GM12872 (cell line): ENCODE measurements at regions not wholly inside any gene's neighbourhood (a gene's known extent, or its start where the extent isn't known, plus 50 kb on each side); places are given as distances from the start of the nearest gene placed in this dataset.

Source experiments
- TF ChIP-seq, protein P1 (sequence below): IDR thresholded peaks from 3 replicates; pipeline ENCODE4 v1.5.1; 2011; ENCODE audit warnings: low read depth, mild to moderate bottlenecking, low read length, moderate library complexity; ENCODE audit not compliant: insufficient read depth

DNA sequence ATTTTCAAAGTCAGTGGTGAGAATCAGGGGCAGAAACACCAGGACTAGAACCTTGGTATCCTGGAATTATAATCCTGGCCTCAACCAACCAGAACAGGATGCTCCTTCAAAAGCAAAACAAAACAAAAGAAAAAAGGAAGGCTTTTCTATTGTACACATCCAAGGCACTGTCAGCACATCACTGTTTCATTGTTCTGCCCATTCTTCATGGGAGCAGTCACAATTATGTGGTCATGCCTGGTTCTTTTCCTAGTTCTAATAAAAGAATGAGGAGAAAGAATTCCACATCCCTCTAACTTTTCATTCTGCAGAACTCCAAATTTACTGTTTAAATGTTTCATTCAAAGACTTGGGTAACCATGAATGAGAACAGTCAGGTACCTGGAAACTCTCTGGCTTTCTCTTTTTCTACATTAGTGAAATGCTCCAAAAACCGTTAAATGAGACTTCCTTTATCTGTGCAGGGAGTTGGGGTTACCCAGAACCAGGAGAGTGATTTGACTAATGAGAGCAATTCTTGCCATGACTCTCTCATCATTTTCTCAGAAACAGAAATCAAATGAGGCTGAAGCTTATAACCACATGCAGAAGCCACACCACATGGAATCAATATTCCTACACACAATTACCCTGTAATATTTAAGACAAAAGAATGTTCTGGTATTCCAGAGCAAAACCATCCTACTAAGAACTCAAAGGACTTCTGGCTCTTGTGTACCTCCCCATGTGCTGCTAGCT, 110.9 kb upstream of the CCDC150 start:
- TF ChIP-seq, protein P1, sequence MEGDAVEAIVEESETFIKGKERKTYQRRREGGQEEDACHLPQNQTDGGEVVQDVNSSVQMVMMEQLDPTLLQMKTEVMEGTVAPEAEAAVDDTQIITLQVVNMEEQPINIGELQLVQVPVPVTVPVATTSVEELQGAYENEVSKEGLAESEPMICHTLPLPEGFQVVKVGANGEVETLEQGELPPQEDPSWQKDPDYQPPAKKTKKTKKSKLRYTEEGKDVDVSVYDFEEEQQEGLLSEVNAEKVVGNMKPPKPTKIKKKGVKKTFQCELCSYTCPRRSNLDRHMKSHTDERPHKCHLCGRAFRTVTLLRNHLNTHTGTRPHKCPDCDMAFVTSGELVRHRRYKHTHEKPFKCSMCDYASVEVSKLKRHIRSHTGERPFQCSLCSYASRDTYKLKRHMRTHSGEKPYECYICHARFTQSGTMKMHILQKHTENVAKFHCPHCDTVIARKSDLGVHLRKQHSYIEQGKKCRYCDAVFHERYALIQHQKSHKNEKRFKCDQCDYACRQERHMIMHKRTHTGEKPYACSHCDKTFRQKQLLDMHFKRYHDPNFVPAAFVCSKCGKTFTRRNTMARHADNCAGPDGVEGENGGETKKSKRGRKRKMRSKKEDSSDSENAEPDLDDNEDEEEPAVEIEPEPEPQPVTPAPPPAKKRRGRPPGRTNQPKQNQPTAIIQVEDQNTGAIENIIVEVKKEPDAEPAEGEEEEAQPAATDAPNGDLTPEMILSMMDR = no peak

DNA sequence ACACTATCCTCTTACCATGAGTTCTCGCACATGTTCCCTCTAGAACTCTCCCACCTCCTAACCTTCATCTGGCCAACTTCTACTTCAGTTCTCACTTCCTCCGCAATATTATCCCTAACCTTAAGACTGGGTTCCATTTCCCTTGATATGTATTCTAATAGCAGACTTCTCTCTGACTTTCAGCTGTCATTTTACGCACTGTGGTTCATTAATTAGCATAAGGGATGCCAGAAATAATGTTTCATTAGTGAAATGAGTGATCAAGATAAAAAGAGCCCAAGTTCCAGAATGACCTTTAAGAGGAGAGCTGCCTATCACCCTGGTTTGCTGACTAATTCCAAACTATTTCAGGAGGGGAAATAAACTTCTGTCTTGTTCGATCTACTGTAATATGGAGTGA, 108.6 kb upstream of the CCDC150 start:
- TF ChIP-seq, protein P1 = no peak

DNA sequence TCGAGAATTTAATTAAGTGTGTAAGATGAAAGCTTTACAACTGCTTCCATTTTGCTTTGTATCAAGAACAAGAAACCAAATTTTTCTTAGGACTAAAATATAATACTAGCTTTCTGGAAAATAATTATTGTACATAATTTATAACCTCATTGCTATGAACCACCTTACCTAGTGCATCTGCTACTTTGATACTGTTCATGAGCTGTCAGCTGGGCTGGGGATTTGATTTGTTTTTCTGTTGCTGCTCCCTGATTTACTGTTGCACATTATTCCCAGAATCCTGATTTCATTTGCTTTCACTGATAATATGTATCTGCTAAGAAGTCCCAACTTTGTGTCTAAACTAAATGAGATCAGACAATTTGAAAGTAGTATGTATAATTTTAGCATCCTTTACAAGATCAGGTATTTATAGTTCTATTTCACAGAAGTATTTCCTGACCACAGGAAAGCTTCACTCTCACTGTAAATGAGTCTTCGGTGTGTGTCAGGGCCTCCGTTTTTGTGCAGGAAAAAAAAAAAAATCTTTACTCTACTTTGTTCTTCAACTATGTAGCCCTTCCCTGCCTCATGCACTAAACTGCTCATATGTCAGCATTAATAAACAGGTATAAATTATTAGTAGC, 105.6 kb upstream of the CCDC150 start:
- TF ChIP-seq, protein P1 = no peak

DNA sequence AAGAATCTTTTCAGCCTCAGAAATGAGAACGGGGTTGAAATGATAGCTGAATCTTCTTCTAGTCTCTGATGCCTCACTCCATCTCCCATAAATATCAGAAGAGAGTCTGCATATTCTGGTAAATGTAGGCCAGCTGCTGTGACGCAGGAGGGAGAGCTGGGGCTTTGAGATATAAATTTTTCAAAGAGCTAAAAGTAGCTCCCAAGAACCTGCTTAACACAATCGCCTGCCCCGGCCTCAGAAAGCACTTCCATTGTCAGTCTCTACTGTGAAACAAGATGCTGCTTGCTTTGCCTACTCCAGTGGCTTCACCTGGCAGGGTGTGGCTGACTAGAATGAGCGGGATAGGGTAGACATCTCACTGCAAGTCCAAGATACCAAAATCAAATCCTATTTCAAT, 105.0 kb upstream of the CCDC150 start:
- TF ChIP-seq, protein P1 = no peak

DNA sequence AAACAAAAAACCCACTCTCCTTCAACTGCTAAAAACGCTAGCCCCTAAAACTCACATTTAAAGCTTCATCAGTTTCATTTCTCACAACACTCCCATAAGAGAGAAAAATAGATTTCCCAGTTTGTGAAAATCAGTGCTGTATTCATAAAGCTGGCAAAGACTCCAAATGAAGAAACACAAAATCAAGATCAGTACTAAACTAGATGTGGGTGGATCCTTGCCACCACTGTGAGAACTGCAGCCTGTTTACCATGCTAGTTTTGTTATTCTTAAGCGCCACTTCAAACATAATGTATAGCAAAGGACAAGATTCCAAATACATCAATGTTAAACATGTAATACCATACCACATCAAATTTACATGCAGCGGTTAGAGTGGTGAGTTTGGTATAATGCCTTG, 104.5 kb upstream of the CCDC150 start:
- TF ChIP-seq, protein P1 = no peak

DNA sequence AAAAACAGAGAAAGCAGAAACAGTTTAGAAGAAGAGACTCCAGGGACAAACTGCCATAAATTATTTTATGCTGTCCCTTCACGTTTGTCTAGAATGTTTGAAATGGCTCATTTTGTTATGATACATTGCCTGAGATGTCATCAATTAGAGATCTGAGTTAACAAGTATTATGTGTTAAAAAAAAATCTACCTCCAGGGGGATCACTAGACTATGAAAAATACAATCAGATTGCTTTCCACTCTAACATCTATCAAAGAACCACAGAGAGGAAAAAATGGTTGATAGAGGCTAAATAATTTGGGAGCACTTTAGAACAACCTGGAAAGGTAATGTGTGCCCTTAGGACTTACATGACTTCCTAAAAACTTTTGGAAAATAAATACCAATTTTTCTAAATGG, 103.8 kb upstream of the CCDC150 start:
- TF ChIP-seq, protein P1 = no peak

DNA sequence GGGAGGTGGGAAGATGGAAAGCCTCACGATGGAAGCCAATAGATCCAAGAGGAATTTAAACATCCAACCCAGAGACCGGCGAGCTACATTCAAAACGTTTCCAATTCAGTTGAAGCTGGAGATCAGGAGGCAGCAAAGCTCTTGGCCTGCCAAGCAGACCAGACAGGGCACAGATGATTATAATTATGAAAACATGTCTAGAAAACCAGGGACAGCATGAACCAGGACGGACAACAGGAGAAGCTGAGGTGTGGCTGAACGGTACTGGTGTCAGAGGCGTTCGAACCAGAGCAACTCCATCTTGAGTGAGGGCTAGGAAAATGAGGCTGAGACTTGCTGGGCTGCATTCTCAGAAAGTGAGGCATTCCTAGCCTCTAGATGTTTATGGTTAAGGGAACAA, 102.2 kb upstream of the CCDC150 start:
- TF ChIP-seq, protein P1 = no peak
